HL-60 (cell line): ENCODE measurements at regions not wholly inside any gene's neighbourhood (a gene's known extent, or its start where the extent isn't known, plus 50 kb on each side); places are given as distances from the start of the nearest gene placed in this dataset.

Experiments
- CTCF ChIP-seq: IDR thresholded peaks from one replicate; pipeline ENCODE4 v1.5.1; 2011; ENCODE audit warnings: low read length, control low read depth, inconsistent platforms; ENCODE audit not compliant: insufficient read depth
- GABPA ChIP-seq: IDR thresholded peaks from 2 replicates; pipeline ENCODE4 v1.6.1; 2012; ENCODE audit warnings: low read depth
- POLR2AphosphoS5 ChIP-seq: IDR thresholded peaks from 2 replicates; pipeline ENCODE4 v1.6.1; 2012; ENCODE audit warnings: low read depth
- REST ChIP-seq: IDR thresholded peaks from 2 replicates; pipeline ENCODE4 v1.6.1; 2012; ENCODE audit warnings: low read depth; ENCODE audit not compliant: insufficient replicate concordance
- SPI1 ChIP-seq: IDR thresholded peaks from 2 replicates; pipeline ENCODE4 v1.6.1; 2012; ENCODE audit warnings: low read depth, mild to moderate bottlenecking, borderline replicate concordance

GRCh38 chr3:162521669-162522068 is 1025.1 kb downstream of the OTOL1 start:
- TF ChIP-seq CTCF = no peak
- TF ChIP-seq SPI1 = no peak
- no peak for TF ChIP-seq POLR2AphosphoS5
- no peak for TF ChIP-seq GABPA
- TF ChIP-seq REST = no peak
